ENCODE measurements at regions not wholly inside any gene's neighbourhood (a gene's known extent, or its start where the extent isn't known, plus 50 kb on each side); places are given as distances from the start of the nearest gene placed in this dataset.

GRCh38 chr11:45446998-45447397 lies 160.9 kb upstream of the SYT13 start:
- 40% methylated on average over 8 of the region's 8 CpGs for WGBS (ENCODE audit: low lambda C conversion rate)
- no peaks in the 10 kb centered on the region for H3K9me3 ChIP-seq
- H3K36me3 ChIP-seq (replicated peaks in 1 of 2; ENCODE audit: control insufficient read depth in 1 of 2, insufficient read depth in 2 of 2, low read length in 1 of 2): no peaks in the 10 kb centered on the region
- no peak overlapping the region for H3K27ac ChIP-seq (ENCODE audit: low read depth in 2 of 2, low read length in 1 of 2)
- H4K20me1 ChIP-seq (ENCODE audit: insufficient read depth): no peaks in the 10 kb centered on the region
- POLR2A ChIA-PET: no interaction called here
- CTCF ChIA-PET: interaction anchor here (1.2 to 1.5 kb wide), 3 partner anchors 15 to 76 kb away, joined by 3 to 4 read pairs (median 4); no protein-coding TSS in a partner anchor
- no peak overlapping the region for H2AFZ ChIP-seq (ENCODE audit: low read depth)
- no peak overlapping the region for H3K4me3 ChIP-seq (ENCODE audit: low read depth in 2 of 2, low read length in 1 of 2)
- peaks cover 0 to 5% of the 10 kb centered on the region in 2 experiments; a peak in 1 of 4 replicates for H3K4me1 ChIP-seq (ENCODE audit: control insufficient read depth in 1 of 2, insufficient read depth in 2 of 2, low read depth in 1 of 2, low read length in 1 of 2)
- no peak overlapping the region for H3K4me2 ChIP-seq
- H3K27me3 ChIP-seq (ENCODE audit: insufficient read depth): peaks cover 20% of the 10 kb centered on the region; the same call in 1 of the 2 replicates
- H3K9me2 ChIP-seq: no peaks in the 10 kb centered on the region
- H3F3A ChIP-seq (replicated peaks; ENCODE audit: insufficient read depth): no peaks in the 10 kb centered on the region
- H3K9ac ChIP-seq: no peak overlapping the region
- TF ChIP-seq JUND (IDR thresholded peaks at IDR 0.05) (no peak), CHD2 (IDR thresholded peaks at IDR 0.05; ENCODE audit: low read length, partially characterized antibody) (no peak), RAD21 (IDR thresholded peaks at IDR 0.05; ENCODE audit: low read length) (no peak), USF2 (IDR thresholded peaks at IDR 0.05; ENCODE audit: borderline replicate concordance, low read depth, low read length) (no peak), SIN3A (IDR thresholded peaks at IDR 0.05; ENCODE audit: borderline replicate concordance, low read depth, low read length) (no peak), ELF1 (IDR thresholded peaks at IDR 0.05) (no peak), EZH2phosphoT487 (IDR thresholded peaks at IDR 0.05; ENCODE audit: borderline replicate concordance, low read depth) (no peak), GATA2 (CRISPR knock-in tag; IDR thresholded peaks at IDR 0.05) (no peak), RXRA (IDR thresholded peaks at IDR 0.05; ENCODE audit: borderline replicate concordance, low read depth) (no peak), GABPA (IDR thresholded peaks at IDR 0.05; ENCODE audit: low read depth) (no peak), NRF1 (IDR thresholded peaks at IDR 0.05; ENCODE audit: low read depth, low read length) (no peak), MXI1 (IDR thresholded peaks at IDR 0.05; ENCODE audit: low read depth, low read length) (no peak), RCOR1 (IDR thresholded peaks at IDR 0.05; ENCODE audit: low read length) (no peak), SMC3 (IDR thresholded peaks at IDR 0.05; ENCODE audit: low read depth, low read length) (no peak), TAF1 (IDR thresholded peaks at IDR 0.05; ENCODE audit: borderline replicate concordance, low read depth, low read length) (no peak), PBX3 (IDR thresholded peaks at IDR 0.05) (no peak), TEAD4 (IDR thresholded peaks at IDR 0.05; ENCODE audit: borderline replicate concordance, insufficient read depth) (no peak)
- no peak for DNase-seq
- no peaks in the 10 kb centered on the region for H3K79me2 ChIP-seq (ENCODE audit: insufficient read depth)

DNA sequence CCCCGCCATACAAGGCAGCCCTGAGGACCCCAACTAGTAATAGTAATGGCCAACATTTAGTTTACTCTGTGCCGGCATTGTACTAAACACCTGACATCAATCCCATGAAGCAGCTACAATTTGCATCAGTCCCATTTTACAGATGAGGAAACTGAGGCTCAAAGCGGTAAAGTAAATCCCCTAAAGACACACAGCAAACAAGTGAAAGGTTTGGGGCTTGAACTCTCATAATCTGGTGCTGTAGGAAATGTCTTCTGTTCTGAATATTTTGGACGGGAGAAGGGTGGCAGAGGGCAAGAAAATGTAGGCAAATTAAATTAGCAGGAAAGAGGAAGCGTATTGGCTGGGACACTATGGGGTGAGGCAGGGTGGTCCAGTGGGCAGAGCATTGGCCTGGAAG lies 160.3 kb upstream of the SYT13 start:
- no peak for DNase-seq
- H3K9me3 ChIP-seq: no peaks in the 10 kb centered on the region
- H3K36me3 ChIP-seq (replicated peaks in 1 of 2; ENCODE audit: control insufficient read depth in 1 of 2, insufficient read depth in 2 of 2, low read length in 1 of 2): no peaks in the 10 kb centered on the region
- ChIA-PET CTCF (interaction anchor here (1.5 kb wide), 1 partner anchor 32 kb away, joined by 4 read pairs; no protein-coding TSS in a partner anchor), POLR2A (no interaction called here)
- H3K9me2 ChIP-seq: no peaks in the 10 kb centered on the region
- no peak overlapping the region for H3K4me3 ChIP-seq (ENCODE audit: low read depth in 2 of 2, low read length in 1 of 2)
- 53% methylated on average over 5 of the region's 5 CpGs for WGBS (ENCODE audit: low lambda C conversion rate)
- H3K27me3 ChIP-seq (ENCODE audit: insufficient read depth): peaks cover 20% of the 10 kb centered on the region; the same call in 1 of the 2 replicates
- no peaks in the 10 kb centered on the region for H4K20me1 ChIP-seq (ENCODE audit: insufficient read depth)
- H3K27ac ChIP-seq (ENCODE audit: low read depth in 2 of 2, low read length in 1 of 2): no peak overlapping the region
- H3K4me2 ChIP-seq: no peak overlapping the region
- no peaks in the 10 kb centered on the region for H3F3A ChIP-seq (replicated peaks; ENCODE audit: insufficient read depth)
- peaks cover 0 to 5% of the 10 kb centered on the region in 2 experiments; a peak in 1 of 4 replicates for H3K4me1 ChIP-seq (ENCODE audit: control insufficient read depth in 1 of 2, insufficient read depth in 2 of 2, low read depth in 1 of 2, low read length in 1 of 2)
- no peaks in the 10 kb centered on the region for H3K79me2 ChIP-seq (ENCODE audit: insufficient read depth)
- no peak overlapping the region for H3K9ac ChIP-seq
- TF ChIP-seq, protein P1, sequence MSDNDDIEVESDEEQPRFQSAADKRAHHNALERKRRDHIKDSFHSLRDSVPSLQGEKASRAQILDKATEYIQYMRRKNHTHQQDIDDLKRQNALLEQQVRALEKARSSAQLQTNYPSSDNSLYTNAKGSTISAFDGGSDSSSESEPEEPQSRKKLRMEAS (IDR thresholded peaks at IDR 0.05; ENCODE audit: low read depth): no peak
- no peak for TF ChIP-seq PBX3 (IDR thresholded peaks at IDR 0.05)
- H2AFZ ChIP-seq (ENCODE audit: low read depth): no peak overlapping the region
